ENCODE measurements at regions not wholly inside any gene's neighbourhood (a gene's known extent, or its start where the extent isn't known, plus 50 kb on each side); places are given as distances from the start of the nearest gene placed in this dataset.

DNA sequence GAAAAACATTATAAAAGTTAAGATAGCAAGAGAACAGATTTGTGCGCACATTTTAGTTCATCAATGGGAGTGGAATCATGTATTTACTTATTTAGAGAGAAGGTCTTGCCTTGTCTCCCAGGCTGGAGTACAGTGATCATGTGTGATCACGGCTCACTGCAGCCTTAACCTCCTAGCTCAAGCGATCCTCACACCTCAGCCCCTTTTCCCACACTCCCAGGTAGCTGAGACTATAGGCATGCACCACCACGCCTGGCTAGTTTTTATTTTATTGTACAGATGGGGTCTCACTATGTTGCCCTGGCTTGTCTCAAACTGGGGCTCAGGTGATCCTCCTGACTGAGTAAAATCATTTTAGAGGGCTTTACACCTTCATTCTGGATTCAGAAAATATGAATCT is 72.3 kb upstream of the ADGRF1 start:
- TF ChIP-seq, protein P1, sequence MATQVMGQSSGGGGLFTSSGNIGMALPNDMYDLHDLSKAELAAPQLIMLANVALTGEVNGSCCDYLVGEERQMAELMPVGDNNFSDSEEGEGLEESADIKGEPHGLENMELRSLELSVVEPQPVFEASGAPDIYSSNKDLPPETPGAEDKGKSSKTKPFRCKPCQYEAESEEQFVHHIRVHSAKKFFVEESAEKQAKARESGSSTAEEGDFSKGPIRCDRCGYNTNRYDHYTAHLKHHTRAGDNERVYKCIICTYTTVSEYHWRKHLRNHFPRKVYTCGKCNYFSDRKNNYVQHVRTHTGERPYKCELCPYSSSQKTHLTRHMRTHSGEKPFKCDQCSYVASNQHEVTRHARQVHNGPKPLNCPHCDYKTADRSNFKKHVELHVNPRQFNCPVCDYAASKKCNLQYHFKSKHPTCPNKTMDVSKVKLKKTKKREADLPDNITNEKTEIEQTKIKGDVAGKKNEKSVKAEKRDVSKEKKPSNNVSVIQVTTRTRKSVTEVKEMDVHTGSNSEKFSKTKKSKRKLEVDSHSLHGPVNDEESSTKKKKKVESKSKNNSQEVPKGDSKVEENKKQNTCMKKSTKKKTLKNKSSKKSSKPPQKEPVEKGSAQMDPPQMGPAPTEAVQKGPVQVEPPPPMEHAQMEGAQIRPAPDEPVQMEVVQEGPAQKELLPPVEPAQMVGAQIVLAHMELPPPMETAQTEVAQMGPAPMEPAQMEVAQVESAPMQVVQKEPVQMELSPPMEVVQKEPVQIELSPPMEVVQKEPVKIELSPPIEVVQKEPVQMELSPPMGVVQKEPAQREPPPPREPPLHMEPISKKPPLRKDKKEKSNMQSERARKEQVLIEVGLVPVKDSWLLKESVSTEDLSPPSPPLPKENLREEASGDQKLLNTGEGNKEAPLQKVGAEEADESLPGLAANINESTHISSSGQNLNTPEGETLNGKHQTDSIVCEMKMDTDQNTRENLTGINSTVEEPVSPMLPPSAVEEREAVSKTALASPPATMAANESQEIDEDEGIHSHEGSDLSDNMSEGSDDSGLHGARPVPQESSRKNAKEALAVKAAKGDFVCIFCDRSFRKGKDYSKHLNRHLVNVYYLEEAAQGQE (IDR thresholded peaks at IDR 0.05; ENCODE audit: unreplicated experiment) = no peak
- TF ChIP-seq JUNB (IDR thresholded peaks at IDR 0.05; ENCODE audit: unreplicated experiment) (no peak), POLR2AphosphoS5 (IDR thresholded peaks at IDR 0.05; ENCODE audit: low read depth) (no peak), CREB1 (CRISPR knock-in tag; IDR thresholded peaks at IDR 0.05; ENCODE audit: low read depth) (no peak)
- TF ChIP-seq, protein P2, sequence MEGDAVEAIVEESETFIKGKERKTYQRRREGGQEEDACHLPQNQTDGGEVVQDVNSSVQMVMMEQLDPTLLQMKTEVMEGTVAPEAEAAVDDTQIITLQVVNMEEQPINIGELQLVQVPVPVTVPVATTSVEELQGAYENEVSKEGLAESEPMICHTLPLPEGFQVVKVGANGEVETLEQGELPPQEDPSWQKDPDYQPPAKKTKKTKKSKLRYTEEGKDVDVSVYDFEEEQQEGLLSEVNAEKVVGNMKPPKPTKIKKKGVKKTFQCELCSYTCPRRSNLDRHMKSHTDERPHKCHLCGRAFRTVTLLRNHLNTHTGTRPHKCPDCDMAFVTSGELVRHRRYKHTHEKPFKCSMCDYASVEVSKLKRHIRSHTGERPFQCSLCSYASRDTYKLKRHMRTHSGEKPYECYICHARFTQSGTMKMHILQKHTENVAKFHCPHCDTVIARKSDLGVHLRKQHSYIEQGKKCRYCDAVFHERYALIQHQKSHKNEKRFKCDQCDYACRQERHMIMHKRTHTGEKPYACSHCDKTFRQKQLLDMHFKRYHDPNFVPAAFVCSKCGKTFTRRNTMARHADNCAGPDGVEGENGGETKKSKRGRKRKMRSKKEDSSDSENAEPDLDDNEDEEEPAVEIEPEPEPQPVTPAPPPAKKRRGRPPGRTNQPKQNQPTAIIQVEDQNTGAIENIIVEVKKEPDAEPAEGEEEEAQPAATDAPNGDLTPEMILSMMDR (conservative IDR thresholded peaks at IDR 0.05; ENCODE audit: low read depth in 2 of 2) = no peak

Measured in GM23338 (cell line).